ENCODE measurements at regions not wholly inside any gene's neighbourhood (a gene's known extent, or its start where the extent isn't known, plus 50 kb on each side); places are given as distances from the start of the nearest gene placed in this dataset.

DNA sequence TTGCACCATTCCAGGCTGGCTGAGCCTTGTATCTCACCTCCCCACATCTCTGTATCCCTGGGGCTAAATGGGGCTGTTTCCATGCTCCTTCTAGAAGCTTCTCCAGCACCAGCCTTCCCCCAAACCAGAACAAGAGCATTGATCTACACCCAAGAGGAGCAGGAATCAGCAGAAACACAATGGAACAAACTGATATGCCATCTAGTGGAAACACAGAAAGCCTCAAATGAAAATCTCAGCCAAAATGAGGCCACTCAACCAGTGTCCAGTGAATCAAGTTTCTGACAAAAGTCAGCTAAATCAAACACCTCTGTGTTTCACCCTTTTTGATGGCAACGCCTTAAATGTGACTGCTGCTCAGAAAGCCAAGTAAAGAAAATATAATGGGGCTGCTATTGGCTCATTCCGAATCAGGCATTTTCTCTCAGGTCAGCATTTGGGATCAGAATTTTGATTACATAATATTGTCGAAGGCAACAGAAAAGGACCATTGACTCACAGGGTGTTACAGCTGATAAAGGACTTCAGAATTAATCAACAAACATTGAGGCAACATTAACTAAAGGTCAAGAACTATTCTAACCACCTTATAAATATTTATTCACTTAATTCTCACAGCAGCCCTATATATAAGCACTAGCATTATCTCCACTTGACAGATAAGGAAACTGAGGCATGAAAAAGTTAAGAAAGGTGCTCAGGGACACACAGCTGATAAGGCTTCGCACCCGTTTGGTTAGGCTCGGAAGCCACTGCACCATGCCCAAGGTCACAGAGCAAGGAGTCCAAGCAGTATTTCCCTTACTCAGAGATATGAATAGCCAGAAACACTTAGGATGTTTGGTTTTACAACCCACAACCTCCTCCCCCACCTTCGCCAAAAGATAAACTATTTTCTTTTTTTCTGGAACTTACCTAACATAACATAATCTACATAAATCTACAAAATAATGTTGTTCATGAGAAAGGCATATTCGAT is 85.8 kb upstream of the KCNJ15 start:
- peaks cover 16% of the 10 kb centered on the region for H3K4me1 ChIP-seq
- H3K9me3 ChIP-seq, result no peaks in the 10 kb centered on the region
- DNase-seq, result no peak
- TF ChIP-seq, protein P1, sequence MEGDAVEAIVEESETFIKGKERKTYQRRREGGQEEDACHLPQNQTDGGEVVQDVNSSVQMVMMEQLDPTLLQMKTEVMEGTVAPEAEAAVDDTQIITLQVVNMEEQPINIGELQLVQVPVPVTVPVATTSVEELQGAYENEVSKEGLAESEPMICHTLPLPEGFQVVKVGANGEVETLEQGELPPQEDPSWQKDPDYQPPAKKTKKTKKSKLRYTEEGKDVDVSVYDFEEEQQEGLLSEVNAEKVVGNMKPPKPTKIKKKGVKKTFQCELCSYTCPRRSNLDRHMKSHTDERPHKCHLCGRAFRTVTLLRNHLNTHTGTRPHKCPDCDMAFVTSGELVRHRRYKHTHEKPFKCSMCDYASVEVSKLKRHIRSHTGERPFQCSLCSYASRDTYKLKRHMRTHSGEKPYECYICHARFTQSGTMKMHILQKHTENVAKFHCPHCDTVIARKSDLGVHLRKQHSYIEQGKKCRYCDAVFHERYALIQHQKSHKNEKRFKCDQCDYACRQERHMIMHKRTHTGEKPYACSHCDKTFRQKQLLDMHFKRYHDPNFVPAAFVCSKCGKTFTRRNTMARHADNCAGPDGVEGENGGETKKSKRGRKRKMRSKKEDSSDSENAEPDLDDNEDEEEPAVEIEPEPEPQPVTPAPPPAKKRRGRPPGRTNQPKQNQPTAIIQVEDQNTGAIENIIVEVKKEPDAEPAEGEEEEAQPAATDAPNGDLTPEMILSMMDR (IDR thresholded peaks at IDR 0.05), result no peak
- TF ChIP-seq POLR2A (IDR thresholded peaks at IDR 0.05), result no peak
- H3K27ac ChIP-seq, result no peak overlapping the region
- no peaks in the 10 kb centered on the region for H3K27me3 ChIP-seq
- 48 to 73% methylated on average over 8 of the region's 8 CpGs for WGBS, 2 donors
- no peak overlapping the region for H3K4me3 ChIP-seq
- H3K36me3 ChIP-seq (ENCODE audit: low read depth, missing control alignments), result no peaks in the 10 kb centered on the region
- intact Hi-C loops (cut with DNase I; ENCODE audit: low total_unique reads), result no loop called here

GRCh38 chr21:38171723-38172344 is 85.0 kb upstream of the KCNJ15 start:
- Histone ChIP-seq H3K9me3 (no peaks in the 10 kb centered on the region), H3K4me1 (peaks cover 11% of the 10 kb centered on the region), H3K4me3 (no peak overlapping the region), H3K27me3 (no peaks in the 10 kb centered on the region), H3K27ac (no peak overlapping the region), H3K36me3 (ENCODE audit: low read depth, missing control alignments) (no peaks in the 10 kb centered on the region)
- TF ChIP-seq POLR2A (IDR thresholded peaks at IDR 0.05), result no peak
- TF ChIP-seq, protein P1 (IDR thresholded peaks at IDR 0.05), result no peak
- intact Hi-C loops (cut with DNase I; ENCODE audit: low total_unique reads), result no loop called here
- 68 to 76% methylated on average over 9 to 12 of the region's 12 CpGs for whole genome bisulfite sequencing, 2 donors
- no peak for DNase-seq

DNA sequence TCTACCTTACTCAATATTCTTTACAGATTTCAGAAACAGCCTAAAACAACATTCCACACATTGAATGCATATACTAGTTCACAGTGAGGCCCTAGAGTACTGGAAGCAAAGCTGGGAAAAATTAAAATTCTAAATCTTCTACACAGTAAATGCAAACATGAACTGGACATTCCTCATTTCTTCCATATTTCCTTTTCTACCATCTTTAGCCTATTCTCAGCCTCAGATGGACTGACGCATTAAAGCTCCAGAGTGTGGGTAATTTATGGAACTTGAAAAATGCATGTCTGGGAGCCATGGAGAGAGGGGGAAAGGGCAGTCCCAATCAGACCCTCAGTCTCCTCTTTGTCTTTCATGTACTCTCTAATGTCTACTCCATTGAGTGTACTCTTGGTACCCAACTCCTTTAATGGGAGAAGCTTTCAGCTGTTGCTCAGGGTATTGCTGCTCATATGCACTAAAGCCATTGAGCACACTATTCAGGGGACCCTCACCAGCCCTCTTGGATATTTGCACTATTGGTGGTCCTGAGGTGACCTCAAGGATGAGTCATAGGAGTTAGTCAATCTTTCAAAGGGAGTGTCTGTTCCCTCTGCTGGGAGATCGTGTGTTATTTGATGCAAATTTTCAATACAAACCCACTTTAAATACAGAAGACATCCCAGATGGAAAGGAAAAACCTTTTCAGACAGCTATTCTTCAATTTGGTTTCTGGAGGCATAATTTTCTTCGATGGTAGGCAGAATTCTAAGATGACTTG is 83.3 kb upstream of the KCNJ15 start:
- 89 to 93% methylated on average over 3 of the region's 3 CpGs for WGBS, 2 donors
- H3K27ac ChIP-seq, result no peak overlapping the region
- DNase-seq, result no peak
- H3K9me3 ChIP-seq, result no peaks in the 10 kb centered on the region
- peaks cover 9% of the 10 kb centered on the region for H3K4me1 ChIP-seq
- no peaks in the 10 kb centered on the region for H3K36me3 ChIP-seq (ENCODE audit: low read depth, missing control alignments)
- no peak for TF ChIP-seq POLR2A (IDR thresholded peaks at IDR 0.05)
- TF ChIP-seq, protein P1 (IDR thresholded peaks at IDR 0.05), result no peak
- intact Hi-C loops (cut with DNase I; ENCODE audit: low total_unique reads), result no loop called here
- no peak overlapping the region for H3K4me3 ChIP-seq
- no peaks in the 10 kb centered on the region for H3K27me3 ChIP-seq

- DNase-seq, result no peak
- no peak overlapping the region for H3K4me3 ChIP-seq
- H3K27ac ChIP-seq, result no peak overlapping the region
- intact Hi-C loops (cut with DNase I; ENCODE audit: low total_unique reads), result no loop called here
- peaks cover 9% of the 10 kb centered on the region for H3K4me1 ChIP-seq
- H3K9me3 ChIP-seq, result no peaks in the 10 kb centered on the region
- TF ChIP-seq, protein P1 (IDR thresholded peaks at IDR 0.05), result no peak
- no peak for TF ChIP-seq POLR2A (IDR thresholded peaks at IDR 0.05)
- 40 to 42% methylated on average over 1 of the region's 1 CpG for WGBS, 2 donors
- H3K27me3 ChIP-seq, result no peaks in the 10 kb centered on the region
- no peaks in the 10 kb centered on the region for H3K36me3 ChIP-seq (ENCODE audit: low read depth, missing control alignments)
Measured at GRCh38 chr21:38175306-38175705, 81.5 kb upstream of the KCNJ15 start.
